HL-60/S4 (cell line): ENCODE measurements at regions not wholly inside any gene's neighbourhood (a gene's known extent, or its start where the extent isn't known, plus 50 kb on each side); places are given as distances from the start of the nearest gene placed in this dataset.
"Not testable (repeated sequence)": the region's sequence is repeated elsewhere in the genome, so short reads cannot be mapped to it uniquely, and the experiment has no call there.

ENCODE experiments used
- in situ Hi-C: fragments of 300-500 bp; cut with MboI; formaldehyde crosslinking; loops from 2 replicates; pipeline ENCODE4 v1.14.3; 2022; ENCODE audit warnings: low sequenced_read_pairs

DNA sequence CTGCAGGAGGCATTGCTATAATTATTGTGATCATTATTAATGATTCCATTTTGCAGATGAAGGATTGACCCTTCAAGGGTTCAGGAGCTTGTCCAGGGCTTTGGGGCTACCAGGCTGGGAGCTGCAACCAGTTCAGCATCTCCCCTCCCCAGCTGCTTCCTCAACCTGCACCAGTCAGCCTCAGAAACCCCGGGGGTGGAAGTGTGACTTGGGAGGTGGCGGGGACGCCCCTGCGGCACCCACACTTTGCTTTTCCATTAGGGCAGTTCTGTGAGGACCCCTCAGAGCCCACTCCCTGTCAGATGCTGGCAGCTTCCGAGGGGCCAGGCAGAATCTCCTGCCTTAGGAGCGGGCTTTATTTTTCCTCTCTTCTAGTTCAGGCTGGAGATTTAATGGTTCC, 85.6 kb downstream of the OLFM1 start:
- in situ Hi-C loops = no loop called here

DNA sequence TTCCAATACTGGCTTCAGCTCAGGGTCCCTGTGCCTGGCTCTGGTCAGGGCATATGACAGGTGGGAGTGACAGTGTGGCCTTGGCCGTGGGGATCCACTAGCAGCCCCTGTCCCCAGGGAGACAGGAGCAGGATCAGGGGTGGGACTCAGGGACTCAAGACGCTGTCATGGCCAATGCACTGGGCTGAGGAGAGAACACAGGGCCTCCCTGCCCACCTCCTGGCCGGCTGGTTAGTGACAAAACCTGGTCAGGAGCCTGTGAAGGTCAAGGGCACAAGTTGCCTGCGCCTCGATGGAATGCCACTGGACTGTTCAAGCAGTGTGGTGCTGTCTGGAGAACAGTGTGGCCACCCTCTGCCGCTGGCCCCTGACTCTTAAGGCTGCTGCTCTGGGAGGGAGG, 86.8 kb downstream of the OLFM1 start:
- in situ Hi-C loops = no loop called here

DNA sequence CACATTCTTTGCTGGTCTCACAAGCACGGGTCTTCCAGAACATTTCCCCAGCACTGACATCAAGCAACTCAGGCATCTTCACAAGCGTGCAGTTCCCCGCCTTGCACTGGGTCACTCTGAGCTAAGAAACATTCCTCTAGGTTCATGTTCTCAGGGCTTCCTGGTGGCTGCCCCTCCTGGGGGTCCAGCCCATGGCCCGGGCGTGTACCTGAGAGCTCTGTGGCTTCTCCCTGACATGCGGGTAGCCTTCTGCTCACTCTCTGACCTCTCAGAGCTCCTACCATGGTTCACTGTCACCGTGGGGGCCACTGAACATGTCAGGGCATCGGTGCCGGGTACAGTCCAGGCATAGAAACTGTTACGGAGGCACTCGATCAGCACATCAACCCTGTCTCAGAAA, 87.5 kb downstream of the OLFM1 start:
- in situ Hi-C loops = no loop called here

DNA sequence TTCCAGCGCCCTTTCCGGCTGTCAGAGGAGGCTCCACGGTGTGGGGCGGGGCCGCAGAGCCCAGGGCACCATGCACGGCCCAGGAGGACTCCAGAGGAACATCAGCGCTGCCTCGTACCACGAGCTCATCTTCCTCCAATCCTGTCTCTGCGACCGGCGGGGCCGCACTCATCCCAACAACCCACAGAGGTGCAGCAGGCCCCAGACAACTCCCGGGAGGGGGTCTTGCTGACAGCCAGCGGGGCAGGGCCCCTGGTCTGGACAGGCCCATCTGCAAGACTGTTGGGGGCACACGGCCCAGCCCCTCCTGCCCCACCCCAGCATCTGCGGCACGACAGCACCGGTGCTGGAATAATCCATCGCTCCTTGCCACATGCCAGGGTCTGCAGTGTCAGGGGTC, 88.8 kb downstream of the OLFM1 start:
- in situ Hi-C loops = no loop called here

DNA sequence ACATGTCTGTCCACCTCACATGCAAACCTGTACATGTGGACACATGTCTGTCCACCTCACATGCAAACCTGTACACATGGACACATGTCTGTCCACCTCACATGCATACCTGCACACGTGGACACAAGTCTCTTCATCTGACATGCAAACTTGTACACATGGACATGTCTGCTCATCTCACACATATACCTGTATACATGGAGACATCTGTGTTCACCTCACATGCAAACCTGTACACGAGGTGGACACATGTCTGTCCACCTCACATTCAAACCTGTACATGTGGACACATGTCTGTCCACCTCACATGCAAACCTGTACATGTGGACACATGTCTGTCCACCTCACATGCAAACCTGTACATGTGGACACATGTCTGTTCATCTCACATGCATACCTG, 90.1 kb downstream of the OLFM1 start:
- in situ Hi-C loops = not testable (repeated sequence)

DNA sequence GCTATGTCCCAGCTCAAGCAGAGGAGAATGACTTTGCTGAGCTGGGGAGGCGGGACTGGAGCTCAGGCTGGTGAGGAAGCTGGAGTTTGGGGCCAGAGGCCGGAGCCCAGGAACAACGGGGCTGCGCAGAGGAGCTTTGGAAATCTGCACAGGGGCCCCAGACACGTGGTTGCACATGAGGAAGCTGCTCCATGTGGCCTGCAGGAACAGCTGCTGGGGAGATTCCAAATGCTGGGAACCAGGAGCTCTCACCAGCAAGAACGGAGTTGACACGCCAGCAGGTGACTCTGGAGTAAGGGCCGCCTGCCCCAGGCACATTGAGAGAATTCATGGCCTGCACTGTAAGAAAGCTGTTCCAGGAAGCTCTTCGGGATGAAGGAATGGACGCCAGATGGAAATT, 91.0 kb downstream of the OLFM1 start:
- in situ Hi-C loops = no loop called here

DNA sequence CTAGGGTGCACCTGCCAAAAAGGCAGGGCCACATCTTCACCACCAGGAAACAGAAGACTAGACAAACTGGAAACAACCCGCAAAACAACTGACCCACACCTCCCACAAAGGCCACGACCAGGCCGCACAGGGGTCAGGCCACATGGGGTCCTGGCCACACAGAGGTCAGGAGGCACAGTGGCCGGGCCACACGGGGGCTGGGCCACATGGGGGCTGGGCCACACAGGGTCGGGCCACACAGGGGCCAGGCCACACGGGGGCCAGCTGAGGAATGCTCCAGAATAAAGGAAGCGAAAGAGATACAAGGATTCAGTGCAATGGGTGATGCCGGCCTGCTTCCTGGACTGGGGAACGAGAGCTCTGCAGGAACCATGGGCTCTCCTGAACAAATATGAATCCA, 91.6 kb downstream of the OLFM1 start:
- in situ Hi-C loops = no loop called here

DNA sequence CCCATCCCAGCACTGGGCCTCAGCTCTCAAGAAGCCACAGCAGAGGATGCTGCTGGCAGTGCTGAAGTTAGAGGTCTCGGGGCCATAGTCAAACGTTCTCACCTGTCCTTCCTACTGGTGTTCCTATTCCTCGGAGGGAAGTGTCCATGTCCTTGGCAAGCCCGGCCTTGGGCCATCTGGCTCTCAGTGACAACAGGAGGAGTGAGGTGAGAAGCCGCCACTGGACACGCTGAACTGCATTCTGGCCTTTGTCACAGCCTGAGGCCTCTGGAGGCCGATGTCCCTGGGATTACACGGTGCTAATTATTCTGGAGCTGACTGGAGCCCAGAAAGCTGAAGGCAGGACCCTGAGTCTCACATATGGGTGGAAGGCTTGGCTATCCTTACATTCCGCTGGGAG, 92.5 kb downstream of the OLFM1 start:
- in situ Hi-C loops = no loop called here

DNA sequence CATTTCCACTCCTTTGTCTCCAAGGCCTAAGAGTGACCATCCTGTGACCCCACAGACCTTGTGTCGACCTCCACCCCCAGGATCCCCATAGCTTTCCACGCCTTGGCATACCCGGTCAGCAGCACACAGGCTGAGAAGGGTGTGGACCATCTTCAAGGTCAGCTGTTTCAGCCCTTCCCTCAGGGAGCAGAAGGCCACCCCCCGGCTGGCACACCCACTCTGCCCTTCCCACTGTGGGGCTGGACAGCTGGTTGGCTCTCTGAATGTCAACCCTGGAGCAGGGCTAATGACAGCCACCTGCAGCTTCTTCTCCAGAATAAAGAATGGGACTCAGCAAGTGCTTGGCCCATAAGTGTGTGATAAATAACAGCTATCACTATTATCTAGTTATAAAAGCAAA, 93.1 kb downstream of the OLFM1 start:
- in situ Hi-C loops = no loop called here

DNA sequence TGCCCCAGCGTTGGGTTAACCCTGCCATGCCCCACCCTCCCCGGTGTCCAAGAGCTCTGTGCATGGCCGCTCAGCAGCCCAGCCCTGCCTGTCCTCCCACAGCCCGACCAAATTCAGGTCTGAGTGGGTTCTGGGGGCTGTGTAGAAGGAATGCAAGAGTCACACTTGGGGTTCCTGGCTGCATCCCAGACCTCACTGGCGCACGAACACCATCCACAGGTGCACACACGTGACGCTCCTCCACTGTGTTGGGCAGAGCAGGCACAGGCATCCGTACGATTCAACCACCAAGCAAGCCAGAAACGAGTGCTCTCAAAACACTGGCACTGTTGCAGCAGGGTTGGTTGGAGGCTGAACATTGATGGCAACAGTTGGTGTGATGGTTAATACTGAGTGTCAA, 93.9 kb downstream of the OLFM1 start:
- in situ Hi-C loops = no loop called here

DNA sequence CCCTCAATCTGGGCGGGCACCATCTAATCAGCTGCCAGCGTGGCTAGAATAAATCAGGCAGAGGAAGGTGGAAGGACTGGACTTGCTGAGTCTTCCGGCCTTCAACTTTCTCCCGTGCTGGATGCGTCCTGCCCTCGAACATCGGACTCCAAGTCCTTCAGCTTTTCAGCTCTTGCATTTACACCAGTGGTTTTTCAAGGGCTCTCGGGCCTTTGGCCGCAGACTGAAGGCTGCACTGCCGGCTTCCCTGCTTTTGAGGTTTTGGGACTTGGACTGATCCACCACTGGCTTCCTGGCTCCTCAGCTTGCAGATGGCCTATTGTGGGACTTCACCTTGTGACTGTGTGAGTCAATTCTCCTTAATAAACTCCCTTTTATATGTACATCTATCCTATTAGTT, 94.4 kb downstream of the OLFM1 start:
- in situ Hi-C loops = not testable (repeated sequence)

DNA sequence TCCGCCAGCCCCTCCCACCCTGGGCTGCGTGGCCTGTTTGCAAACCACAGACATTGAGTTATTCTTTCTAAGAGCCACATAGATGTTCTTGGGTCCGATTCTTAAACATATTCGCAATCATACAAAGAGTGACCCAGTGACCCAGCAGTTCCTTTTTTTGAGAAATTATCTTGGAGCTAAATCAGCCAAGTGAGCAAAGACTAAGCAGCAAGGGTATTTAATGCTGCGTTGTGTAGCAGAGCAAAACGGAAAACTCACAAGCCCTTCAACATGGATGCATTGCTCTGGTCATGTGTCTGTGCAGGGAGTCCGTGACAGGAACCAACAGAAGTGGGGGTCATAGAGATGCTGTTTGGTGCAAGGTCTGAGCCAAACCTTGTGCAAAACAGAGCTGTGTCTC, 95.6 kb downstream of the OLFM1 start:
- in situ Hi-C loops = no loop called here

DNA sequence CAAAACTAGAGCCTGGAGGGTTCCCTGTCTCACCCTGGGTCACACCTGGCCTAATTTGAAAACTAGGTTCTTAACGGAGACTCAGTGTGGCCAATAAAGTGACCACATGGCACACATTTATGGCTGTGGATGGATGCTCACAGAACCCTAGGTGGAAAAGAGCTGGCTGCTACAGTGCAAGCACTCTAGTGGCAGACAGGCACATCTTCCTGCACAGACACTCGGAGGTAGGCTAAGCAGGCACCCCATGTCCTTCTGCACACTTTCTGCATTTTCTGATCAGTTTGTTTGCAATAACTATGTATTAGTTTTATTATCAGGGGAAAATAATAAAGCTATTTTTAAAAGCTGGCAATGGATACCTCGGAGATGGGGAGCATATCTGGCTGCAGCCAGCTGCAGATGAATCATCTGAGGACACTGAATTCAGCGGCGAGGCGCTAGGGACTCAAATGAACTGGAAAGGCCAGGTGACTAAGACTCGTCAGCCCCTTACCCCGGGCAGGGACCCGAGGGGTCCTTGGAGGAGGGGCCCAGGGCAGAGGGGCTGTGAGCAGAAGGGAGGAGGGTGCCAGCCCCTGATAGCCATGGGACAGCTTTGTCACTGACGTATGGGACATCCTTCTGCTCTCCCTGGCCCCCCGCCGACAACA, 96.2 kb downstream of the OLFM1 start:
- in situ Hi-C loops = no loop called here

DNA sequence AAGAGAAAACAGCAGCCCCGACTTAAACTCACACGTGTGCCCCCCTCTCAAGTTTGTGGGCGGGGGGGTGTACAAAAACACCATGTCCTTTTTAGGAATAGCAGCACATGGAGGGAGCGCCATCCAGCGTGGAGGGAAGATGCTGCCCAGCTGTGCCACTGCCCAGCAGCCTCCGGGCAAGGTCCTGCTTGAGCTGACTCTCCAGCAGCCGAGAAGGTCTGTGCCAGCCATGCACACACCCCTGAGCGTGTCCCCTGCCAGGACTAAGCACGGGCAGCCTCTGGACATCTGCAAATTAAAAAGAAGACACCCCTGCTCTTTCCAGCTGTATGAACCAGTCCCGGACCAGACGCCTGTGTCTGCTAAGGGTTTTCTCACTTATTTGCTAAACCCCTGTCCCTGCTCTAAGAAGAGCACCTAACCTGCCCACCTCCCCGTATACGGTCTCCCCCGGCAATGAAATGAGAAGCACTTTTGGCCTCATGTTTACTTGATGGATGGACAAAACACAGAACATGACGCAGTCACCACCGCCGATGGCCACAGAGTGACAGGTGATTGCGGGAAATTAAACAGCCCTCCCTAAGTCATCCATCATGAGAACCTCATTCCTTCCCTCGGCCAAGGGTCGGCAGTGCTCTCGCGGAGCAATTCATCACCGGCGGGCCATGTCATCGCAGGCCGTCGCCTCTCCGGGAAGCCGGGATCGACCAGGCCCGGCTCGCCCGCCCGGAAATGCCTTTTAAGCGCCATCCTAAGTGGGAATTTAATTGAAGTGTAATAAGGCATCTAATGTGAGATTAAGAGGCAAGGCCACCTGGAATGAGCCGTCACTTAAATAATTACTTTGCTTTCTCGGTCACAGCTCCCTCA, 96.9 kb downstream of the OLFM1 start:
- in situ Hi-C loops = no loop called here

DNA sequence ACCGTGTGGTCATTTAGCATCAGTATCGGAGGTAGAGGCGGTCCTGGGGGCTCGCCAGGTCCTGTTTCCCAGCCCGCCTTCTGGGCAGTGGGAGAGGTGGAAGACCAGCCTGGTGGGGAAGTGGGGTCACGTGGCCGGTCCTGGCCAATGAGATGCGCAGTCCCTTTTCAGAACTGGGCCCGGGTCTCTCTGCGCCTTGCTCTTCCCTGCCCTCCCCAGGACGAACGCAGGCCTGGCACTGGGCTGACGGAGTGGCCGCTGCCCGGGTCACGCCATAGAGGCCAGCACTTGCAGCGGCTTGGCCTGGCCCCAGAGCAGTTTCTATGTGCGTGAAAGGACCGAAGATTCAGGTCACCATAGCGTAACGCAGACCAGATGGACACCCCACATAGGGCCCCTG, 97.6 kb downstream of the OLFM1 start:
- in situ Hi-C loops = no loop called here

DNA sequence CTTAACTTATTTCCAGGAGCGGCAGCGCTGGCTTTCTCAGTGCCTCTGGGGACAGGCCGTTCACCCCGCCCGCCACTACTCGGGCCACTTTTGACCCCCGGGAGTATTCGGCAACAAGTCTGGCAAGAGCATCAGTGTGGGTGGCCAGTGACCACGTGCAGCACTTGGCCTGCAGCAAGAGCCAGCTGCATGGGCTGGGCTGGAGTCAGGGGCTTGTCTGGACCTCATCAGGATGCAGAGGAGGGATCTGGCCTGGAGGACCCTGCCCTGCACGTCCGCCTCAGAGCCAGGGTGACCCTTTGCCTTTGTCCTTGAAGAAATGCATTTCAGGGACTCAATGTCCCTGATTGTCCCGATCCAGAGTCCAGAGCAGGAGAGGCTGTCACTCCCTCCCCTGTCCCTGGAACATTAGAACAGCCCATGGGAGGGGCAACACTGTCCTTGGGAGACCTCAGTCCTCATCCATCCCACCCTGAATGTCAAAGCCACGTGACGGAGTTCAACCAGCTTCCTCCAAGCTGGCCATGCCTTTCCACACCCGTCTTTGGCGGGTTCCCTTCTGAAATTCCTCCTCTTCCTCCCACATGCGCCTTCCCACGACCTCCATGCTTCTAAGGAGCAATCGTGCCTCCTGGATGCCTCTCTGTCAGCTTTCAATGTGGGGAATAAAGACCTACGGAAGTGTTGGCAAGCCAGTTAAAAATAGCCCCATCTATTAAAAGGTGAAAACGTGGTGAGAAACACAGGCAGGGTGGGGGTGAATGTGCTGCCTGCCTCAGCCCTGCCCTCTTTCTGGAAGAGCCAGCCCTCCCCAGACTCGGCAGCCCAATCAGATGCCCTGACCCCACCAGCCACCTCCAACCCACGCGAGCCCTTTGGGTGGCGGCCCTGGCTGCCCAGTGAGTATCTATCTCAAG, 99.0 kb downstream of the OLFM1 start:
- in situ Hi-C loops = no loop called here

DNA sequence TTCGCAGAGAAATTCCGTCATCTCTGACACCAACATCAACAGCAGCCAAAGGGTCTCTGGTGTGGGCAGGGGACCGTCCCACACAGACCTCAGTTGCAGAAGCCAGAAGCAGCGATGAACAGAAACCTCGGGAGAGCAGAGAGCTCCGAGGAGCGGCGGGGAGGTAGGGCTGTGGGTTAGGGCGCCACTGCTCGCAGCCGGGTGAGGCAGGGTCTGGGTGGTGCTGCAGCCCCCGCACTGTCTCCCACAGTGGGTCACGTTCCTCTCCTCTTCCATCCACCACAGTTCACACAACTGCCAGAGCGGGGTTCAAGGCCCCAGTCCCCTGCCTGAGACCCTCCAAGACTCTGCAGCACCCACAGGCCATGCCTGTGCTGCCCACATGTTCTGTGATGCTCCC, 99.9 kb downstream of the OLFM1 start:
- in situ Hi-C loops = no loop called here

DNA sequence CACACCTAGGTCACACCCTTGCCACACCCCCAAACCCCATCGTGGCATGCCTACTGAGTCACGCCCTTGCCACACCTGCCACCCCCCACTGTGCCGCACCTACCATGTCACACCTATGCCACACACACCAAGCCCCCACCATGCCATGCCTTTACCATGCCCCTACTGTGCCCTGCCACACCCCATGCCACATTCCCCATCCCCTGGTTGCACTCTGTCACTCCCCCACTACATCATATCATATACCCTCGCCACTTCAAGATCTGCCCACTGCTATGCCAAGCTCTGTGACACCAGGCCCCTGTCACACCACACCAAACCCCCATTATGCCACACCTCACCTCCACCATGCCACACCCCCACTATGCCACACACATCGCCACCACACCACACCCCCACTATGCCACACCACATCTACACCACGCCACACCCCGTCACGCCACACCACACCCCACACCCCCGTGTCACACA, 101.2 kb downstream of the OLFM1 start:
- in situ Hi-C loops = no loop called here

DNA sequence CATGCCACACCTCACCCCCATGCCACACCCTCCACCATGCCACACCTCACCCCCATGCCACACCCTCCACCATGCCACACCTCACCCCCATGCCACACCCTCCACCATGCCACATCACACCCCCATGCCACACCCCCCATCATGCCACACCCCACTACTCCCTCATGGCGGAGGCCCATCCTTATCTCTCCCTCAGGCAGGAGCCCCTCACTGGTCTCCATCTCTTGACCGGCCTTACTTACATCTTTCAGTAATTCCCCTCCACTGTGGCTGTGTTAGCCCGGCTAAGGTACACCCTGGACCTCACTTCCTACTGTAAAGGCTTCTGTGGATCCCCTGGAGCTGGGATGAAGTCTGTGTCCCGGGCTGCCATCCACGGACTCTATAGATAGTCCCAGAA, 102.0 kb downstream of the OLFM1 start:
- in situ Hi-C loops = no loop called here

DNA sequence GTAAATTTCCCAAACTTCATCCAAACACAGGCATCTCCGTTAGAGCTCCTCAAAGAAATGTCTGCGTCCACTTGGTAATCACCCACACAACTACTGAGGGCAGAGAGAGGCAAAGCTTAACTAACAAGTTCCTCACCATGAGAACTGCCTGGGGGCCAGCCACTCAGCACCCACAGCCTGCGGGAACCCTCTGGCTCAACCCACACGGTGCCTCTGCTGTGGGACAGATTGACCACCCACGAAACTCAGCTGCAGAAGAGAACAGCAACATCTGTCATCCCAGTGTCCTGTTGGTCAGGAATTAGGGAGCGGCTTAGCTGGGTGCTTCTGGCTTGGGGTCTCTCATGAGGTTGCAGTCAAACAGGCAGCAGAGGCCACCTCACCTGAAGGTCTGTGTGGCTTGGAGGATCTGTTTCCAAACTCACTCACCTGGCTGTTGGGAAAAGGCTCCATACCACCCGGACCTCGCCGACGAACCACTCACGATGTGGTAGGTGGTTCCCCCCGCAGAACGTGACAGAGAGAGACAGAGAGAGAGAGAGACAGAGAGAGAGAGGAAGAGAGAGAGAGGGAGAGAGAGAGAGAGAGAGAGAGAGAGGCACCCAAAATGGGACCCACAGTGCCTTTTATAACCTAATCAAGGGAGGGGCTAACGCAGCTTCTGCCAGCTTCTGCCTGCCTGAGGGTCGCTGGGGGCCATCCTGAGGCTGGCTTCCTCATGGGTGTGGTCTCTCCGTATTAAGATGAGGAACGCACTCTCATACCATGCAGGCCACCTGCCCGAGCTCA, 103.5 kb downstream of the OLFM1 start:
- in situ Hi-C loops = no loop called here

DNA sequence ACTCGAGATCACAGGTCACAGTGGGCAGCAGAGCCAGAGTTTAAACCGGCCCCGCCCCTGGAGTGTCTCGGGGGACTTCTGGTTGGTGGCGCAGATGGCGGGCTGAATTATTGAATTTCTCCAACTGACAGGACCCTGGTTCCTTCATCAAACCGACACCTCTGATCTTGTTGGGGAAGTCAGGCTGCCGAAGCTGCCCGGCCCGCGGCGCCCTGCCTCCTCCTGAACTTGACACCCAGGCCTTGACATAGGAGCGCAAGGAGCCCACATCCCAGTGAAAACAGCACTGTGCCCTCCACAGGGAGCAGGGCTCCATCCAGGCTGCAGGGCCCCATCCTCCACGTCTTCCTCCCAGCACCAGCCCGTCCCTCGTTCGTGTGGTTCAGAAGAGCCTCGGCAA, 105.2 kb downstream of the OLFM1 start:
- in situ Hi-C loops = no loop called here
